GM12874 (cell line): ENCODE measurements at regions not wholly inside any gene's neighbourhood (a gene's known extent, or its start where the extent isn't known, plus 50 kb on each side); places are given as distances from the start of the nearest gene placed in this dataset.

ENCODE experiments used
- TF ChIP-seq, protein P1 (sequence below): IDR thresholded peaks from 2 replicates; pipeline ENCODE4 v1.5.1; 2011; ENCODE audit warnings: low read depth, mild to moderate bottlenecking, control low read depth, low read length, moderate library complexity; ENCODE audit not compliant: insufficient read depth

DNA sequence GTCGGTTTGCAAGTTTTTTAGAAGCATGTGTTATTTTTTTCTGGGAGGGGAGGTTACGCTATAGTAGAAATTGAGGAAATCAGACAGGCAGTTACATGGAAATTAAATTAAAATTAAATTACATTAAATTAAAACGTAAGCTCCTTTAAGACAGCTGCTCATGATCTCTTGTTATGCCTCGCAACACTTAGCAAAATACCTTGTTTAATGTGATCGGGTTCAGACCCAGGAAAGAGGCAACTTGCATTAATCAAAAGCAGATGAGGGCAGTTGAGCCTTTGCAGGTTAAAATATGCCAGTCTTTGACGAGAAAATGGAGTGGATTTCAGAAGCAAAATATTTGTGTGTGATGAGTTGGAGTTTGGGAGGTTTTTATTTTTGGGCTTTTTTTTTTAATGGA lies 651.8 kb downstream of the INHBA start:
- TF ChIP-seq, protein P1, sequence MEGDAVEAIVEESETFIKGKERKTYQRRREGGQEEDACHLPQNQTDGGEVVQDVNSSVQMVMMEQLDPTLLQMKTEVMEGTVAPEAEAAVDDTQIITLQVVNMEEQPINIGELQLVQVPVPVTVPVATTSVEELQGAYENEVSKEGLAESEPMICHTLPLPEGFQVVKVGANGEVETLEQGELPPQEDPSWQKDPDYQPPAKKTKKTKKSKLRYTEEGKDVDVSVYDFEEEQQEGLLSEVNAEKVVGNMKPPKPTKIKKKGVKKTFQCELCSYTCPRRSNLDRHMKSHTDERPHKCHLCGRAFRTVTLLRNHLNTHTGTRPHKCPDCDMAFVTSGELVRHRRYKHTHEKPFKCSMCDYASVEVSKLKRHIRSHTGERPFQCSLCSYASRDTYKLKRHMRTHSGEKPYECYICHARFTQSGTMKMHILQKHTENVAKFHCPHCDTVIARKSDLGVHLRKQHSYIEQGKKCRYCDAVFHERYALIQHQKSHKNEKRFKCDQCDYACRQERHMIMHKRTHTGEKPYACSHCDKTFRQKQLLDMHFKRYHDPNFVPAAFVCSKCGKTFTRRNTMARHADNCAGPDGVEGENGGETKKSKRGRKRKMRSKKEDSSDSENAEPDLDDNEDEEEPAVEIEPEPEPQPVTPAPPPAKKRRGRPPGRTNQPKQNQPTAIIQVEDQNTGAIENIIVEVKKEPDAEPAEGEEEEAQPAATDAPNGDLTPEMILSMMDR: no peak

DNA sequence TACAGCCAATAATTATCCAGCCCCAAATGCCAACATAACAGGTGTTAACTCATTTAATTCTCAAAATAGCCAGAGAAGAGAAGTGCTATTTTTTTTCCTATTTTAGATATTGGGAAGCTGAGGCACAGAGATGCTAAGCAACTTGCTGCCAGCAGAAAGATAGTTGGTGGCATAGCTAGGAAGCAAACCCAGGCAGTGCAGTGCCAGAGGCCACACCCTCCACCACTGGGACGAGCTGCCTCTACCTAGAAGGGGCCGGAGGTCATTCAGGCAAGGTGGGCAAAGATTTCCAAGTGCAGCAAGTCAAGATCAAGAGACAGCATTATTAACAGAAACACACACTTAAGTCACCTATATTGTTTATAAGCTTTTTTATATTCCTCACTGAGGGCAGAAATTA lies 654.1 kb downstream of the INHBA start:
- TF ChIP-seq, protein P1: no peak

DNA sequence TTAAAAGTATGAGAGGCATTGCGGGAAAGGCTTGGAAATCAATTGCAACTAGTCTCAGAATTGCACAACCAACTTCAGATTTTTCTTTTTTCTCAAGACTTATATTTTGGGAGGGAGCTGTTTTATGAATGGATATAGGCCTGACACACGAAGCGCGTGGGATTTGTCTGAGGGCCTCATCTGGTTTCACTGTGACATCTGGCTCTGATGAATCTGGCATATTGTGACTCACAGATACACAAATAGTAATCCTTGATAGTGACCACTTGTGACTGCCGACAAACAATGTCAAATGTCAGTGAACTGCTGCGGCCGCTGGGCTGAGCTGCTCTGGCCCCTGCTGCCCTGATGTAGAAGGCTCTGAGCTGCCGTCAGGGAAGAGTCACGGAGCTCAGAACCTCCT lies 655.1 kb downstream of the INHBA start:
- TF ChIP-seq, protein P1: no peak

DNA sequence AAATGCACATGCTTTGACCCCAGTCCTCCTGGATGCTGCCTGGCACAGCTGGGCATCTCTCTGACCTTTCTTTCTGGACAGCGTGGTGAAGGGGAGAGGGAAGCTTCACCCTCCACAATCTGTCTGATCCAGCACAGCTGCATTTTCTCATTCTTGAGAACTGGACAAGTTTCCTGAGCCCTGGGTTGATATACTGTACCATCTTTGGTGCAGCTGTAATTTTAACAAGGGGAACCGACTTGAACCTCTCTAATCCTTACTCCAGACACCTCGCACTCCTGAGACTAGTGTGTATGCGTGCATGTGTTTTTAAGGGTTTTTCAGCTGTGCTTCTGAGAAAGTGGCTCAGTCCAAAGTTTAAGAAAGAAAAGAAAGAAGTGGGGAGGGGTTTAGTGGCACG lies 655.7 kb downstream of the INHBA start:
- TF ChIP-seq, protein P1: no peak

DNA sequence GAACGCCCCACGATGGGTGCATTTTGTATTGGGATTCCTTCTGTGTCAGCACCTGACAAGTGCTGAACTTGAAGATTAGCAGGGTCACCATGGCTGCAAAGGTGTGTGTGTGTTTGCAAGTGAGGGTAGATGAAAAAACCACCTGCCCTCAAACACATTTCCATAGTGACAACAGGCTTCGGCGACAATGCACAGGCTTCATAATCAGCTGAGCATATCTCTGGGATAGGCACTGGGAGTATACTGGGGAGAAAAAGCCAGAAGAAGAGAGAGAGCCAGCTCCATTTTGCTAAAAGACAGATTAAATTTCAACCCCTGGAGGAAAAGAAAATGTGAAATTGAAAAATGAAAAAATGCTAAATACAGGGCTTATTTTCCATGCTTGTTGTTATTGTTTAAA lies 656.1 kb downstream of the INHBA start:
- TF ChIP-seq, protein P1: no peak

DNA sequence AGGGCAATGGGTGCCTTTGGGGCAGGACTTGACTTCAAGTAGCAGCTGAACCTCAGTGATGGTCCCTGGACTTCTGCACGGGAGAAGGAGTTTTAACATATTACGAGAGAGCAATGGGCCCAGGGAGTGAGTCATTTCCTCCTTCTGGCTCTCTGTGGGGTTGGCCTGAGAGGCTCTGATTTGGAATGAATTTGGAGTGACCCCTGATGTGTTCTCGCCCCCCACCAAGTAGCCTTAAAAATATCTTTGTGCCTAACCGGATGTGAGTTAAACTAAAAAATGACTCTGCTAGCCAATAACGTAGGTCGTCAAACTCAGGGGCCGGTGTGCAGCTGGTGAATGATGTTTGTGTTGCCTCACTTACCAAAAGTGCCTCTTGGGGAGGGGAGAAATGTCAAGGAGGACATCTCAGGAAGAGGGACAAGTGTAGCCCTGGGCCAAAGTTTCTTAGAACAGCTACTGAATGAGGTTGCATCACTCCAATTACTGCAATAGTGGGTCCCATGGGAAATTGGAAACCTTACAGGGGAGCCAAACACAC lies 656.6 kb downstream of the INHBA start:
- TF ChIP-seq, protein P1: no peak

DNA sequence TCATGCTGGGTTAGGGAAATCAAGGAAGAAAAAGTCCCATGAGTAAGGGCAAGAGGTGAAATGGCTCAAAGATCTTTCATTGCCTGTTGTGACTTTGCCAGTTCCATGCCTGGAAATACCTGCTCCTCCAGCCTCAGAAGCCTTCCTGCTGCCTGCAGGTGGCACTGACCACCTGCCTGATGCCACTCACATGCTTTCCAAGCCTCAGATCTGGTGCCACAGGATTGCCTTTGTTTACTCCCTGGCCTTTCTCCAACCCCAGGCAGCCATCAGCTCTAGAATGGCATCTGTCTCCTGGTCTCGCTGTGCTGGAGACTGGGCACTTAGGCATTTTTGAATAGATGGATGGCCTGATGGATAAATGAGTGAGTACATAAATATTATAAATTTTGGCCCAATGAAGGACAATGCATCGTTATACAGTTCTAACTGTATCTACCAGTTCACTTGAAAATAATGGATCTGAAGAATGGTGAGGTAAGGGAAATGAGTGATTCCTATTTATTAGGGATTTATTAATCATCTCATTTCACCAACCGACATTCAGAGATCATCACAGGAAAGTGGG lies 657.2 kb downstream of the INHBA start:
- TF ChIP-seq, protein P1: no peak
